HepG2 (cell line): ENCODE measurements at regions not wholly inside any gene's neighbourhood (a gene's known extent, or its start where the extent isn't known, plus 50 kb on each side); places are given as distances from the start of the nearest gene placed in this dataset.

Experiments used
- ATAC-seq: fragments of 200-7000 bp; cut with Tn5 transposase; 3 replicates; pipeline ENCODE4 v1.9.1; 2020; ENCODE audit warnings: mild to moderate bottlenecking, moderate library complexity
- BruUV-seq: library from RNA; stranded (reverse); fragments of 400-500 nt; replicated peaks from 2 replicates; lab custom pipeline; 2021; lab: Mats Ljungman, UMichigan
- CTCF ChIA-PET: fragments of 300-600 bp; formaldehyde crosslinking; extraction: SDS; loops from one replicate; lab custom pipeline; 2021; ENCODE audit warnings: low total read pairs, inconsistent platforms, low intra/inter-chr PET ratio; lab: Yijun Ruan, JAX
- POLR2A ChIA-PET: fragments of 350-600 bp; sonication (Branson Sonifier 250); formaldehyde crosslinking; loops from one replicate; lab custom pipeline; 2020; ENCODE audit warnings: antibody characterized with exemption, inconsistent platforms; lab: Yijun Ruan, JAX
- DNase-seq: peaks from one replicate; pipeline ENCODE4 v3.0.0-alpha.2; 2015; ENCODE audit warnings: low spot score
- FAIRE-seq: peaks from 3 replicates; lab custom pipeline; 2011; peaks lifted over from hg19 to GRCh38; lab: Jason Lieb, UNC
- H2AFZ ChIP-seq: one replicate; pipeline ENCODE4 v1.6.1; 2011; ENCODE audit warnings: low read length, inconsistent platforms
- H3K27ac ChIP-seq: fragments of 300-600 bp; 3 replicates; pipeline ENCODE4 v1.8.0; 2011; ENCODE audit warnings: mixed run types, mild to moderate bottlenecking, mixed read lengths, low read length, inconsistent platforms; ENCODE audit not compliant: insufficient read depth; ENCODE audit errors: extremely low read length
- H3K27me3 ChIP-seq, 2 experiments: fragments of 200-600 bp in 1 of 2; 2 replicates in 1 of 2; 3 replicates in 1 of 2; pipeline versions ENCODE4 v1.6.0 to v1.8.0; 2011; ENCODE audit warnings: low read length in 2 of 2, mild to moderate bottlenecking in 2 of 2, moderate library complexity in 2 of 2, inconsistent platforms in 1 of 2; ENCODE audit not compliant: insufficient read depth in 2 of 2, control insufficient read depth in 1 of 2
- H3K36me3 ChIP-seq, 2 experiments: fragments of 200-600 bp in 1 of 2; replicated peaks in 1 of 2; 2 replicates in 1 of 2; 3 replicates in 1 of 2; pipeline versions ENCODE4 v1.5.1 to v1.8.0; 2011; ENCODE audit warnings: low read length in 2 of 2, inconsistent platforms in 1 of 2; ENCODE audit not compliant: insufficient read depth in 2 of 2, control insufficient read depth in 1 of 2
- H3K4me1 ChIP-seq: 2 replicates; pipeline ENCODE4 v1.5.1; 2012; ENCODE audit warnings: low read length, inconsistent platforms; ENCODE audit not compliant: insufficient read depth
- H3K4me2 ChIP-seq: 2 replicates; pipeline ENCODE4 v1.6.0; 2011; ENCODE audit warnings: low read depth, low read length, inconsistent platforms
- H3K4me3 ChIP-seq, 3 experiments: fragments of 200-600 bp in 1 of 3; sonication (generic), shearing (Covaris generic) in 1 of 3; replicated peaks in 1 of 3; 2 replicates each; pipeline ENCODE4 v1.5.1; 2011 to 2016; ENCODE audit warnings: low read length in 3 of 3, inconsistent platforms in 2 of 3, low read depth in 2 of 3, mild to moderate bottlenecking in 2 of 3, control low read depth in 1 of 3, mixed read lengths in 1 of 3; ENCODE audit not compliant: insufficient read depth in 1 of 3
- H3K79me2 ChIP-seq: one replicate; pipeline ENCODE4 v1.6.1; 2011; ENCODE audit warnings: low read length, inconsistent platforms; ENCODE audit not compliant: insufficient read depth
- H3K9ac ChIP-seq: 2 replicates; pipeline ENCODE4 v1.6.0; 2011; ENCODE audit warnings: mild to moderate bottlenecking, low read depth, low read length, inconsistent platforms; ENCODE audit not compliant: insufficient read depth
- H3K9me3 ChIP-seq: 2 replicates; pipeline ENCODE4 v1.5.1; 2012; ENCODE audit warnings: mild to moderate bottlenecking, low read length
- H4K20me1 ChIP-seq: 2 replicates; pipeline ENCODE4 v1.6.0; 2011; ENCODE audit warnings: inconsistent platforms, mild to moderate bottlenecking, low read length, moderate library complexity; ENCODE audit not compliant: insufficient read depth
- SNAPC2 ChIP-seq: sonication (generic); formaldehyde crosslinking; IDR thresholded peaks from 2 replicates; pipeline ENCODE4 v1.8.1; 2022; ENCODE audit warnings: mild to moderate bottlenecking, missing genetic modification reagents
- ZNF354B ChIP-seq: sonication (generic); formaldehyde crosslinking; IDR thresholded peaks from 2 replicates; pipeline ENCODE4 v1.8.0; 2022; ENCODE audit warnings: mild to moderate bottlenecking, missing genetic modification reagents
- ZNF605 ChIP-seq: sonication (generic); formaldehyde crosslinking; IDR thresholded peaks from 2 replicates; pipeline ENCODE4 v1.8.0; 2022; ENCODE audit warnings: mild to moderate bottlenecking, missing genetic modification reagents
- ZSCAN31 ChIP-seq: sonication (generic); formaldehyde crosslinking; IDR thresholded peaks from 2 replicates; pipeline ENCODE4 v1.5.0; 2020; ENCODE audit warnings: low read depth, mild to moderate bottlenecking, missing genetic modification reagents
- WGBS: methylation state at CpG from one replicate; pipeline ENCODE4 v1.1.6; 2017; ENCODE audit warnings: low lambda C conversion rate; 5-methylcytosine and 5-hydroxymethylcytosine counted together
- in situ Hi-C: cut with HindIII; loops from 2 replicates; pipeline ENCODE4 v1.10.0; 2017; ENCODE audit warnings: low pct_unique_long_range_greater_than_20kb; ENCODE audit not compliant: extremely low pct_ligation_motif_present
- intact Hi-C: fragments of 100-400 bp; cut with micrococcal nuclease; formaldehyde crosslinking; loops from one replicate; pipeline ENCODE4 v1.10.0; 2022; ENCODE audit not compliant: unreplicated experiment
- TF ChIP-seq, protein P1 (sequence below): sonication (generic); formaldehyde crosslinking; IDR thresholded peaks from 2 replicates; pipeline ENCODE4 v1.5.0; 2020; ENCODE audit warnings: mild to moderate bottlenecking, missing genetic modification reagents, borderline replicate concordance
- TF ChIP-seq, protein P2 (sequence below): sonication (generic); formaldehyde crosslinking; IDR thresholded peaks from 2 replicates; pipeline ENCODE4 v1.4.0; 2020; ENCODE audit warnings: mild to moderate bottlenecking, missing genetic modification reagents, borderline replicate concordance

- no peaks in the 10 kb centered on the region for H3K9me3 ChIP-seq
- intact Hi-C loops, result no loop called here
- no peaks in the 10 kb centered on the region for H3K79me2 ChIP-seq
- in situ Hi-C loops, result no loop called here
- TF ChIP-seq, protein P1, sequence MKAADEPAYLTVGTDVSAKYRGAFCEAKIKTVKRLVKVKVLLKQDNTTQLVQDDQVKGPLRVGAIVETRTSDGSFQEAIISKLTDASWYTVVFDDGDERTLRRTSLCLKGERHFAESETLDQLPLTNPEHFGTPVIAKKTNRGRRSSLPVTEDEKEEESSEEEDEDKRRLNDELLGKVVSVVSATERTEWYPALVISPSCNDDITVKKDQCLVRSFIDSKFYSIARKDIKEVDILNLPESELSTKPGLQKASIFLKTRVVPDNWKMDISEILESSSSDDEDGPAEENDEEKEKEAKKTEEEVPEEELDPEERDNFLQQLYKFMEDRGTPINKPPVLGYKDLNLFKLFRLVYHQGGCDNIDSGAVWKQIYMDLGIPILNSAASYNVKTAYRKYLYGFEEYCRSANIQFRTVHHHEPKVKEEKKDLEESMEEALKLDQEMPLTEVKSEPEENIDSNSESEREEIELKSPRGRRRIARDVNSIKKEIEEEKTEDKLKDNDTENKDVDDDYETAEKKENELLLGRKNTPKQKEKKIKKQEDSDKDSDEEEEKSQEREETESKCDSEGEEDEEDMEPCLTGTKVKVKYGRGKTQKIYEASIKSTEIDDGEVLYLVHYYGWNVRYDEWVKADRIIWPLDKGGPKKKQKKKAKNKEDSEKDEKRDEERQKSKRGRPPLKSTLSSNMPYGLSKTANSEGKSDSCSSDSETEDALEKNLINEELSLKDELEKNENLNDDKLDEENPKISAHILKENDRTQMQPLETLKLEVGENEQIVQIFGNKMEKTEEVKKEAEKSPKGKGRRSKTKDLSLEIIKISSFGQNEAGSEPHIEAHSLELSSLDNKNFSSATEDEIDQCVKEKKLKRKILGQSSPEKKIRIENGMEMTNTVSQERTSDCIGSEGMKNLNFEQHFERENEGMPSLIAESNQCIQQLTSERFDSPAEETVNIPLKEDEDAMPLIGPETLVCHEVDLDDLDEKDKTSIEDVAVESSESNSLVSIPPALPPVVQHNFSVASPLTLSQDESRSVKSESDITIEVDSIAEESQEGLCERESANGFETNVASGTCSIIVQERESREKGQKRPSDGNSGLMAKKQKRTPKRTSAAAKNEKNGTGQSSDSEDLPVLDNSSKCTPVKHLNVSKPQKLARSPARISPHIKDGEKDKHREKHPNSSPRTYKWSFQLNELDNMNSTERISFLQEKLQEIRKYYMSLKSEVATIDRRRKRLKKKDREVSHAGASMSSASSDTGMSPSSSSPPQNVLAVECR, result peak; percentile 5; the same call in 1 of the 2 replicates
- TF ChIP-seq, protein P2, sequence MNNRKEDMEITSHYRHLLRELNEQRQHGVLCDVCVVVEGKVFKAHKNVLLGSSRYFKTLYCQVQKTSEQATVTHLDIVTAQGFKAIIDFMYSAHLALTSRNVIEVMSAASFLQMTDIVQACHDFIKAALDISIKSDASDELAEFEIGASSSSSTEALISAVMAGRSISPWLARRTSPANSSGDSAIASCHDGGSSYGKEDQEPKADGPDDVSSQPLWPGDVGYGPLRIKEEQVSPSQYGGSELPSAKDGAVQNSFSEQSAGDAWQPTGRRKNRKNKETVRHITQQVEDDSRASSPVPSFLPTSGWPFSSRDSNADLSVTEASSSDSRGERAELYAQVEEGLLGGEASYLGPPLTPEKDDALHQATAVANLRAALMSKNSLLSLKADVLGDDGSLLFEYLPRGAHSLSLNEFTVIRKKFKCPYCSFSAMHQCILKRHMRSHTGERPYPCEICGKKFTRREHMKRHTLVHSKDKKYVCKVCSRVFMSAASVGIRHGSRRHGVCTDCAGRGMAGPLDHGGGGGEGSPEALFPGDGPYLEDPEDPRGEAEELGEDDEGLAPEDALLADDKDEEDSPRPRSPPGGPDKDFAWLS, result no peak
- TF ChIP-seq ZNF354B (CRISPR knock-in tag) (no peak), ZSCAN31 (CRISPR knock-in tag) (0 out of 2 replicates have a peak, but pooled peaks have one; percentile 11), SNAPC2 (CRISPR knock-in tag) (no peak), ZNF605 (CRISPR knock-in tag) (0 out of 2 replicates have a peak, but pooled peaks have one; percentile 15)
- peak overlapping the region in 1 of 3 experiments; percentile 31; a peak in 1 of 6 replicates for H3K4me3 ChIP-seq
- H4K20me1 ChIP-seq, result no peaks in the 10 kb centered on the region
- no peak overlapping the region for H2AFZ ChIP-seq
- H3K9ac ChIP-seq, result no peak overlapping the region
- H3K4me1 ChIP-seq, result peaks cover 30% of the 10 kb centered on the region
- ChIA-PET POLR2A (interaction anchor here (1.0 to 1.3 kb wide), 2 partner anchors 16 to 20 kb away, joined by 3 to 6 read pairs; no protein-coding TSS in a partner anchor), CTCF (no interaction called here)
- BruUV-seq, result no TSS peak
- DNase-seq, result no peak
- FAIRE-seq, result no peak
- no peak overlapping the region for H3K27ac ChIP-seq
- ATAC-seq, result peak; percentile 70
- peaks cover 0 to 4% of the 10 kb centered on the region in 2 experiments; a peak in 2 of 5 replicates for H3K27me3 ChIP-seq
- H3K4me2 ChIP-seq, result peak overlapping the region; percentile 64
- no peaks in the 10 kb centered on the region for H3K36me3 ChIP-seq
- WGBS, result 12% methylated on average over 9 of the region's 9 CpGs
Observed at GRCh38 chr3:72463083-72463482, 385.2 kb downstream of the SHQ1 start.
